ENCODE measurements at regions not wholly inside any gene's neighbourhood (a gene's known extent, or its start where the extent isn't known, plus 50 kb on each side); places are given as distances from the start of the nearest gene placed in this dataset.

DNA sequence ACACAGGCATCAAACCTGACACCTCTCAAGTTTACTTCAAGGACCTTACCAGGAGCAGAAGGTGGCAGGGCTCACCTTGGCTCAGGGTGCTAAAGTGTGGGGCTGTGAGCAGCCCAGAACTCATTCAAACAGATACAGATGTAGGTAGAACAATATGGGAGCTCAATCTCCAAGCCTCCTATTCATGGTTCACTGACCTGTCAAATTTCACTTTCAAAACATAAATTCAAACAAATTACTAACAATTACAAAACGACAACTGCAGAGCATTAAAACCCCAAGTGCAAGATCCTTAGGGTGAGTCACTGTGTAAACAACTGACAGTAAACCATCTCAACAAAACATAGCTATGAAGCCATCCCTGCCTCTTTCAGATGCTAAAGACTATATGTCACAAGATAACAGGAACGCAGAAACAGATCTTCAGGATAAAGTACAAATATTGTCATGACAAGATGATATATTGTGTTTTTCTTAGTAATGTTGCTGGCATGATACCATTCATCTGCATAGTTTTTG is 303.5 kb upstream of the ANO3 start:
- POLR2A ChIA-PET (ENCODE audit: low non-redundant PET), result no interaction called here
- DNase-seq (ENCODE audit: low spot score), result peak; percentile 13
- no peak overlapping the region for H3K27ac ChIP-seq
- TF ChIP-seq, protein P1, sequence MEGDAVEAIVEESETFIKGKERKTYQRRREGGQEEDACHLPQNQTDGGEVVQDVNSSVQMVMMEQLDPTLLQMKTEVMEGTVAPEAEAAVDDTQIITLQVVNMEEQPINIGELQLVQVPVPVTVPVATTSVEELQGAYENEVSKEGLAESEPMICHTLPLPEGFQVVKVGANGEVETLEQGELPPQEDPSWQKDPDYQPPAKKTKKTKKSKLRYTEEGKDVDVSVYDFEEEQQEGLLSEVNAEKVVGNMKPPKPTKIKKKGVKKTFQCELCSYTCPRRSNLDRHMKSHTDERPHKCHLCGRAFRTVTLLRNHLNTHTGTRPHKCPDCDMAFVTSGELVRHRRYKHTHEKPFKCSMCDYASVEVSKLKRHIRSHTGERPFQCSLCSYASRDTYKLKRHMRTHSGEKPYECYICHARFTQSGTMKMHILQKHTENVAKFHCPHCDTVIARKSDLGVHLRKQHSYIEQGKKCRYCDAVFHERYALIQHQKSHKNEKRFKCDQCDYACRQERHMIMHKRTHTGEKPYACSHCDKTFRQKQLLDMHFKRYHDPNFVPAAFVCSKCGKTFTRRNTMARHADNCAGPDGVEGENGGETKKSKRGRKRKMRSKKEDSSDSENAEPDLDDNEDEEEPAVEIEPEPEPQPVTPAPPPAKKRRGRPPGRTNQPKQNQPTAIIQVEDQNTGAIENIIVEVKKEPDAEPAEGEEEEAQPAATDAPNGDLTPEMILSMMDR (conservative IDR thresholded peaks at IDR 0.05; ENCODE audit: low read depth), result no peak
- CTCF ChIA-PET, result no interaction called here

DNA sequence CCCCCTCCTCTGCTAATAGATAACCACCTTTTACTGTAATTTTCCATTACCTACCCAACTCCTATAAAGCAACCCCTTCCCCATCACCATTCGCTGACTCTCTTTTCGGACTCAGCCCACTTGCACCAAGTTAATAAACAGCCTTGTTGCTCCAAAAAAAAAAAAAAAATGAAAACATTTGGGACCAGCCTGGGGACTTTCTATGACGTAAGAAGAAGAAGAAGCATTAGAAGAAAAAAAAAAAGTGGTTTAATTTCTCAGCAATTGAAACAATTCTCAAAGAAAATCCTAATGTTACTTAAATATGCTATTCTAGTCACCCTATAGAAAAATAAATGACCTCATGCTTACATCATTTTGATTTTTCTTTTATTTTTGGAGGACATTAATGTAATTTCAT is 301.5 kb upstream of the ANO3 start:
- TF ChIP-seq, protein P1 (conservative IDR thresholded peaks at IDR 0.05; ENCODE audit: low read depth), result no peak
- CTCF ChIA-PET, result no interaction called here
- no peak for DNase-seq (ENCODE audit: low spot score)
- POLR2A ChIA-PET (ENCODE audit: low non-redundant PET), result no interaction called here
- H3K27ac ChIP-seq, result no peak overlapping the region

DNA sequence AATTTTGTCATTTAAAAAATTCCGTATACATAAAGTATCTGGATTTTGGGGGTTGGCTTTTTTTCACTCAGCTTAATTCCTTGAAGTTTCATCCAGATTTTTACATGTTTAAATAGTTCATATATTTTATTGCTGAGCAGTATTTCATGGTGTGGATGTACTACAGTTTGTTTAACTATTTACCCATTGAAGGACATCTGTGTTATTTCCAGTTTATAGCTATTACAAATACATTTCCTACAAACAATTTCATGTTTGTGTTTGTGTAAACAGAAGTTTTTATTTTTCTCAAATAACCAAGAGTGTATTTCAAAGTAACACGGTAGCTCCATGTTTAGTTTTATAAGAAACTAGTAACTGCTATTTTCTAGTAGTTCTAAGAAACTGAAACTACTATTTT is 299.7 kb upstream of the ANO3 start:
- DNase-seq (ENCODE audit: low spot score), result no peak
- TF ChIP-seq, protein P1 (conservative IDR thresholded peaks at IDR 0.05; ENCODE audit: low read depth), result no peak
- POLR2A ChIA-PET (ENCODE audit: low non-redundant PET), result no interaction called here
- CTCF ChIA-PET, result no interaction called here
- no peak overlapping the region for H3K27ac ChIP-seq

DNA sequence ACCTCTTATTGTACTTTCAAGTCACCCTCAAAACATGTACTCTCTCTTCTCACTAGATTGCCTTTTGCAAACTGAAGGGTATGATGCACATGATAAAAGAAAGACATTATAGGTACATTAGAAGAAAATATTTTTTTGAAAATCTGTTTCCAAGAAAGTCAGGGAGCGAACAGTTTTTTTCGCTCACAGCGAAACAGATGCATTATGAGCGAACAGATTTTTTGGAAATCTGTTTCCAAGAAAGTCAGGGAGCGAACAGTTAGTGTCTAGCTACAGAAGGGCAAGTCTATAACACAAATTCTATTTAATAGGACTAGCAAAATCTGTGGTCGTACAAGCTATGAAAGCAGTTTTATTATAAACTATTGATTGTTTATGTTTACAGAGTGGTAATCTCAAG is 296.2 kb upstream of the ANO3 start:
- no peak overlapping the region for H3K27ac ChIP-seq
- ChIA-PET CTCF (interaction anchor here (0.6 to 0.7 kb wide), 2 partner anchors 11 to 785 kb away, joined by 4 read pairs; no protein-coding TSS in a partner anchor), POLR2A (ENCODE audit: low non-redundant PET) (no interaction called here)
- TF ChIP-seq, protein P1 (conservative IDR thresholded peaks at IDR 0.05; ENCODE audit: low read depth), result no peak
- no peak for DNase-seq (ENCODE audit: low spot score)

DNA sequence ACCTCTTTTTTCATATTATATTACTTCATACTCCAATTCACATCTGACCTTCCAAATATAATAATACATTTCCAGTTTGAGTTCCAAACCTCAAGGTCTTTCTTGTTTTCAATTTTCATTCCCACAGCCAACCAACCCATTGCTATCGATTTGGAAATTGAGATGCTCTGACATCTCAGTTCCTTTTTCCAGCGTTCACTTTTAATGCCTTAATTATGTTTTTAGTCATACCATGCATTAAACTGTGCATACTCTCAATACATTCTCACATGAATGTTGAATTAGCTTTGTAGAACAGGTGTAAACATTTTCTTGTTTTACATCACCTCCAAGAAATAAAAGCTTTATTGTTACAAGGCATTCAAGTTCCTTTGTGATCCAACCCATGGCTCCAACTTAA is 294.2 kb upstream of the ANO3 start:
- ChIA-PET CTCF (no interaction called here), POLR2A (ENCODE audit: low non-redundant PET) (no interaction called here)
- no peak for DNase-seq (ENCODE audit: low spot score)
- TF ChIP-seq, protein P1 (conservative IDR thresholded peaks at IDR 0.05; ENCODE audit: low read depth), result no peak
- no peak overlapping the region for H3K27ac ChIP-seq

DNA sequence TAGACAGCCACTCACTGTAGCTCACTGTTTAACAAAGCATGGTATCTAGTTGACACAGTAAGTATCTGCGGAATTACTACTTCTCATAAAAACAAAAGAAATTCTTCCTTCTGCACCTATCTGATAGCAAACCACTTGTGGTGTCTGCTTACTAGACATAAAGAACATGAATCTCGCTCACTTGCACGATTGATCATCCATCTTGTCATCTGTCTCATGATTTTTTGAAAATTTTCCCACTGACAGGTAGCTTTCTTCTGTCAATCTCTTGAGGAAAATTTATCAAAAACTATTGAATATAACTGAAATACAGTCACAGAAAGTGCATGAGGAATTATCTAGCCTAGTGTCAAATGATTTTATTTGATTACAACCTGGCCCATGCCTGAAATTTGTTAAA is 291.6 kb upstream of the ANO3 start:
- no peak overlapping the region for H3K27ac ChIP-seq
- POLR2A ChIA-PET (ENCODE audit: low non-redundant PET), result no interaction called here
- CTCF ChIA-PET, result interaction anchor here (0.6 kb wide), 1 partner anchor 86 kb away, joined by 5 read pairs; no protein-coding TSS in a partner anchor
- no peak for DNase-seq (ENCODE audit: low spot score)
- TF ChIP-seq, protein P1 (conservative IDR thresholded peaks at IDR 0.05; ENCODE audit: low read depth), result no peak

DNA sequence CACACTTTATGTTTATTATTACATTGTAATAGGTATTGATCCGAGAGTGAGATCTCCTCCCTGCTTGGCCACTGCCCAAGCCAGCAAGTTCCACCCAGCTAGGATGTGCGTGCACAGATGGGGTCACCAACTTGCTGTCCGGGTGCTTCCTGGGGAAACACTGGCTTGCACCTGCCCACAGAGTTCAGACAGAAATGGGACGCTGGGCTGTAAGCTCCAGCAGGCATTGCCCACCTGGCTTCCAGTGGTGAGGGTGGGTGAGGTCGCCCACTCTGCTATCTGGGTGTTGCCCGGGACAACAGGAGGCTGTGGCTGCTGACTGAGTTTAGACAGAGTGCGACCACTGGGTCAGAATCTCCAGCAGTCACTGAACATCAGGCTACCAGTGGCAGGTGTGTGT is 289.8 kb upstream of the ANO3 start:
- no peak for DNase-seq (ENCODE audit: low spot score)
- ChIA-PET CTCF (no interaction called here), POLR2A (ENCODE audit: low non-redundant PET) (no interaction called here)
- H3K27ac ChIP-seq, result no peak overlapping the region
- TF ChIP-seq, protein P1 (conservative IDR thresholded peaks at IDR 0.05; ENCODE audit: low read depth), result no peak

Data from RWPE1 (cell line).